ENCODE measurements at regions not wholly inside any gene's neighbourhood (a gene's known extent, or its start where the extent isn't known, plus 50 kb on each side); places are given as distances from the start of the nearest gene placed in this dataset.

GRCh38 chr2:22483036-22483435 is 901.9 kb upstream of the KLHL29 start:
- Histone ChIP-seq H3K36me3 (no peaks in the 10 kb centered on the region), H3K27me3 (no peaks in the 10 kb centered on the region), H3K4me1 (ENCODE audit: insufficient read depth) (no peaks in the 10 kb centered on the region), H3K27ac (no peak overlapping the region), H3K4me3 (no peak overlapping the region), H3K9me3 (no peaks in the 10 kb centered on the region)
- no peak for DNase-seq
- WGBS, 3 donors, result 86 to 92% (median 87%) methylated on average over 2 of the region's 2 CpGs
- intact Hi-C loops (cut with DNase I), result no loop called here
- no peak for TF ChIP-seq POLR2A (IDR thresholded peaks at IDR 0.05)
- TF ChIP-seq CTCF (IDR thresholded peaks at IDR 0.05), result no peak
- TF ChIP-seq EP300 (IDR thresholded peaks at IDR 0.05), result no peak

- H3K27me3 ChIP-seq, result no peaks in the 10 kb centered on the region
- no peaks in the 10 kb centered on the region for H3K4me1 ChIP-seq (ENCODE audit: insufficient read depth)
- H3K27ac ChIP-seq, result no peak overlapping the region
- no peak overlapping the region for H3K4me3 ChIP-seq
- H3K36me3 ChIP-seq, result no peaks in the 10 kb centered on the region
- no peak for DNase-seq
- TF ChIP-seq EP300 (IDR thresholded peaks at IDR 0.05), result no peak
- TF ChIP-seq POLR2A (IDR thresholded peaks at IDR 0.05), result no peak
- TF ChIP-seq CTCF (IDR thresholded peaks at IDR 0.05), result no peak
- 4 to 14% (median 6%) methylated on average over 2 of the region's 2 CpGs for WGBS, 3 donors
- intact Hi-C loops (cut with DNase I), result no loop called here
- H3K9me3 ChIP-seq, result no peaks in the 10 kb centered on the region
Observed at GRCh38 chr2:22485486-22485885, 899.5 kb upstream of the KLHL29 start.

GRCh38 chr2:22486343-22486742 is 898.6 kb upstream of the KLHL29 start:
- Histone ChIP-seq H3K4me3 (no peak overlapping the region), H3K4me1 (ENCODE audit: insufficient read depth) (no peaks in the 10 kb centered on the region), H3K27me3 (no peaks in the 10 kb centered on the region), H3K27ac (no peak overlapping the region), H3K36me3 (no peaks in the 10 kb centered on the region), H3K9me3 (no peaks in the 10 kb centered on the region)
- WGBS, 3 donors, result 83 to 89% (median 87%) methylated on average over 4 of the region's 4 CpGs
- TF ChIP-seq EP300 (IDR thresholded peaks at IDR 0.05), result no peak
- TF ChIP-seq CTCF (IDR thresholded peaks at IDR 0.05), result no peak
- no peak for TF ChIP-seq POLR2A (IDR thresholded peaks at IDR 0.05)
- intact Hi-C loops (cut with DNase I), result no loop called here
- no peak for DNase-seq

- WGBS, 3 donors, result 86 to 94% (median 88%) methylated on average over 2 of the region's 2 CpGs
- no peaks in the 10 kb centered on the region for H3K4me1 ChIP-seq (ENCODE audit: insufficient read depth)
- DNase-seq, result no peak
- no peak for TF ChIP-seq CTCF (IDR thresholded peaks at IDR 0.05)
- H3K27me3 ChIP-seq, result no peaks in the 10 kb centered on the region
- H3K27ac ChIP-seq, result no peak overlapping the region
- no peaks in the 10 kb centered on the region for H3K9me3 ChIP-seq
- intact Hi-C loops (cut with DNase I), result no loop called here
- H3K4me3 ChIP-seq, result no peak overlapping the region
- H3K36me3 ChIP-seq, result no peaks in the 10 kb centered on the region
Observed at GRCh38 chr2:22487036-22487435, 897.9 kb upstream of the KLHL29 start.

- H3K27me3 ChIP-seq, result no peaks in the 10 kb centered on the region
Observed at GRCh38 chr2:22487541-22487940, 897.4 kb upstream of the KLHL29 start.

More at GRCh38 chr2:22487541-22487940, 897.4 kb upstream of the KLHL29 start:
- no peaks in the 10 kb centered on the region for H3K9me3 ChIP-seq
- intact Hi-C loops (cut with DNase I), result no loop called here
- no peak overlapping the region for H3K4me3 ChIP-seq
- 77 to 81% (median 77%) methylated on average over 3 of the region's 3 CpGs for WGBS, 3 donors
- H3K27ac ChIP-seq, result no peak overlapping the region
- DNase-seq, result no peak
- no peaks in the 10 kb centered on the region for H3K4me1 ChIP-seq (ENCODE audit: insufficient read depth)
- TF ChIP-seq POLR2A (IDR thresholded peaks at IDR 0.05), result no peak
- no peak for TF ChIP-seq CTCF (IDR thresholded peaks at IDR 0.05)
- no peak for TF ChIP-seq EP300 (IDR thresholded peaks at IDR 0.05)
- H3K36me3 ChIP-seq, result no peaks in the 10 kb centered on the region

Measured in ovary (tissue), 7 donors.